ENCODE measurements at regions not wholly inside any gene's neighbourhood (a gene's known extent, or its start where the extent isn't known, plus 50 kb on each side); places are given as distances from the start of the nearest gene placed in this dataset.

GRCh38 chr9:82073551-82074543 is 85.3 kb downstream of the SPATA31D1 start:
- no peak overlapping the region for H3K27ac Mint-ChIP-seq (ENCODE audit: unreplicated experiment)
- no peaks in the 10 kb centered on the region for H3K4me1 Mint-ChIP-seq
- H3K9me3 Mint-ChIP-seq: peaks cover 3% of the 10 kb centered on the region
- no peaks in the 10 kb centered on the region for H3K27me3 Mint-ChIP-seq (ENCODE audit: low read depth)
- H3K4me3 Mint-ChIP-seq: no peak overlapping the region
- TF ChIP-seq CTCF (conservative IDR thresholded peaks at IDR 0.05): no peak
- H3K36me3 Mint-ChIP-seq (ENCODE audit: low read depth): peaks cover 2% of the 10 kb centered on the region
- no peak for DNase-seq (ENCODE audit: low read depth, low spot score)

GRCh38 chr9:82080265-82080664 is 91.7 kb downstream of the SPATA31D1 start:
- Mint-ChIP-seq H3K27ac (ENCODE audit: unreplicated experiment) (no peak overlapping the region), H3K9me3 (peaks cover 3% of the 10 kb centered on the region), H3K36me3 (ENCODE audit: low read depth) (peaks cover 2% of the 10 kb centered on the region), H3K4me3 (no peak overlapping the region), H3K4me1 (no peaks in the 10 kb centered on the region), H3K27me3 (ENCODE audit: low read depth) (no peaks in the 10 kb centered on the region)
- DNase-seq (ENCODE audit: low read depth, low spot score): no peak
- no peak for TF ChIP-seq CTCF (conservative IDR thresholded peaks at IDR 0.05)

- no peak overlapping the region for H3K27ac Mint-ChIP-seq (ENCODE audit: unreplicated experiment)
- DNase-seq (ENCODE audit: low read depth, low spot score): no peak
- no peak overlapping the region for H3K4me3 Mint-ChIP-seq
- peaks cover 3% of the 10 kb centered on the region for H3K9me3 Mint-ChIP-seq
- H3K27me3 Mint-ChIP-seq (ENCODE audit: low read depth): no peaks in the 10 kb centered on the region
- no peak for TF ChIP-seq CTCF (conservative IDR thresholded peaks at IDR 0.05)
- H3K4me1 Mint-ChIP-seq: no peaks in the 10 kb centered on the region
- peaks cover 2% of the 10 kb centered on the region for H3K36me3 Mint-ChIP-seq (ENCODE audit: low read depth)
Measured at GRCh38 chr9:82081496-82081895, 92.9 kb downstream of the SPATA31D1 start.

- H3K27ac Mint-ChIP-seq (ENCODE audit: unreplicated experiment): no peak overlapping the region
- TF ChIP-seq CTCF (conservative IDR thresholded peaks at IDR 0.05): no peak
Measured at GRCh38 chr9:82082563-82082962, 94.0 kb downstream of the SPATA31D1 start.

GRCh38 chr9:82088591-82088990 is 100.0 kb downstream of the SPATA31D1 start:
- TF ChIP-seq CTCF (conservative IDR thresholded peaks at IDR 0.05): no peak
- Mint-ChIP-seq H3K27me3 (ENCODE audit: low read depth) (no peaks in the 10 kb centered on the region), H3K9me3 (no peaks in the 10 kb centered on the region), H3K36me3 (ENCODE audit: low read depth) (no peaks in the 10 kb centered on the region), H3K27ac (ENCODE audit: unreplicated experiment) (no peak overlapping the region), H3K4me1 (no peaks in the 10 kb centered on the region), H3K4me3 (no peak overlapping the region)
- DNase-seq (ENCODE audit: low read depth, low spot score): no peak

More at GRCh38 chr9:82082563-82082962, 94.0 kb downstream of the SPATA31D1 start:
- Mint-ChIP-seq H3K4me1 (no peaks in the 10 kb centered on the region), H3K9me3 (no peaks in the 10 kb centered on the region), H3K4me3 (no peak overlapping the region), H3K27me3 (ENCODE audit: low read depth) (no peaks in the 10 kb centered on the region), H3K36me3 (ENCODE audit: low read depth) (no peaks in the 10 kb centered on the region)
- no peak for DNase-seq (ENCODE audit: low read depth, low spot score)

Data from neural crest cell (in vitro differentiated cells).